GM18502 (cell line): ENCODE measurements at regions not wholly inside any gene's neighbourhood (a gene's known extent, or its start where the extent isn't known, plus 50 kb on each side); places are given as distances from the start of the nearest gene placed in this dataset.

Experiments
- ATAC-seq: cut with Tn5 transposase; IDR thresholded peaks from one replicate; pipeline ENCODE4 v1.9.1; 2021; ENCODE audit warnings: mild to moderate bottlenecking; ENCODE audit not compliant: unreplicated experiment, poor library complexity

- no peak for ATAC-seq
Observed at GRCh38 chrX:63993936-63994335, 208.9 kb upstream of the ARHGEF9 start.

GRCh38 chrX:63985906-63986305, 200.9 kb upstream of the ARHGEF9 start:
- ATAC-seq: no peak

GRCh38 chrX:63979480-63979879, 194.5 kb upstream of the ARHGEF9 start:
- ATAC-seq: no peak

- no peak for ATAC-seq
Observed at GRCh38 chrX:63967551-63967950, 182.5 kb upstream of the ARHGEF9 start.

GRCh38 chrX:63963095-63963784, 178.2 kb upstream of the ARHGEF9 start:
- no peak for ATAC-seq

GRCh38 chrX:63961964-63962363, 176.9 kb upstream of the ARHGEF9 start:
- ATAC-seq: no peak

- ATAC-seq: no peak
Observed at GRCh38 chrX:63959975-63960374, 175.0 kb upstream of the ARHGEF9 start.

- no peak for ATAC-seq
Observed at GRCh38 chrX:63958134-63958865, 173.3 kb upstream of the ARHGEF9 start.

- ATAC-seq: no peak
Observed at GRCh38 chrX:63935835-63936234, 150.8 kb upstream of the ARHGEF9 start.

GRCh38 chrX:63934791-63935190, 149.8 kb upstream of the ARHGEF9 start:
- no peak for ATAC-seq

- ATAC-seq: no peak
Observed at GRCh38 chrX:63934160-63934559, 149.1 kb upstream of the ARHGEF9 start.

GRCh38 chrX:63932907-63933306, 147.9 kb upstream of the ARHGEF9 start:
- no peak for ATAC-seq

- ATAC-seq: no peak
Observed at GRCh38 chrX:63932006-63932405, 147.0 kb upstream of the ARHGEF9 start.

GRCh38 chrX:63930140-63930539, 145.1 kb upstream of the ARHGEF9 start:
- ATAC-seq: no peak

GRCh38 chrX:63929608-63930007, 144.6 kb upstream of the ARHGEF9 start:
- ATAC-seq: no peak

- no peak for ATAC-seq
Observed at GRCh38 chrX:63927848-63928247, 142.8 kb upstream of the ARHGEF9 start.

- ATAC-seq: no peak
Observed at GRCh38 chrX:63922221-63922620, 137.2 kb upstream of the ARHGEF9 start.

- ATAC-seq: peak; percentile 58
Observed at GRCh38 chrX:63920875-63921274, 135.9 kb upstream of the ARHGEF9 start.

GRCh38 chrX:63919081-63919480, 134.1 kb upstream of the ARHGEF9 start:
- ATAC-seq: no peak

- ATAC-seq: no peak
Observed at GRCh38 chrX:63918611-63919010, 133.6 kb upstream of the ARHGEF9 start.

- ATAC-seq: no peak
Observed at GRCh38 chrX:63917296-63917695, 132.3 kb upstream of the ARHGEF9 start.

GRCh38 chrX:63913719-63914118, 128.7 kb upstream of the ARHGEF9 start:
- ATAC-seq: no peak
